Endothelial cell of umbilical vein (primary cell): ENCODE measurements at regions not wholly inside any gene's neighbourhood (a gene's known extent, or its start where the extent isn't known, plus 50 kb on each side); places are given as distances from the start of the nearest gene placed in this dataset.

Experiments
- BruUV-seq: library from RNA; stranded (reverse); fragments of 400-500 nt; replicated peaks from 2 replicates; lab custom pipeline; 2021; lab: Mats Ljungman, UMichigan
- CTCF ChIA-PET: fragments of 300-600, 350-600 bp; sonication (Branson Sonifier 250); formaldehyde crosslinking; loops from one replicate; lab custom pipeline; 2021; ENCODE audit warnings: antibody characterized with exemption, inconsistent platforms; lab: Charles Lee
- POLR2A ChIA-PET: fragments of 300-600, 350-600 bp; sonication (Branson Sonifier 250); formaldehyde crosslinking; loops from one replicate; lab custom pipeline; 2021; ENCODE audit warnings: antibody characterized with exemption, inconsistent platforms; lab: Charles Lee
- DNase-seq: peaks from one replicate; pipeline ENCODE4 v3.0.0-alpha.2; 2011; ENCODE audit warnings: low read depth, low spot score
- FAIRE-seq: peaks from 2 replicates; lab custom pipeline; 2011; peaks lifted over from hg19 to GRCh38; lab: Jason Lieb, UNC
- H2AFZ ChIP-seq: 2 replicates; pipeline ENCODE4 v1.6.0; 2012; ENCODE audit warnings: low read depth, low read length, control low read depth, inconsistent platforms
- H3K27ac ChIP-seq: 2 replicates; pipeline ENCODE4 v1.5.1; 2011; ENCODE audit warnings: low read depth, mild to moderate bottlenecking, control low read depth, low read length, moderate library complexity; ENCODE audit not compliant: insufficient read depth
- H3K27me3 ChIP-seq, 2 experiments: 2 replicates each; pipeline versions ENCODE4 v1.6.0 to v1.6.1; 2011; ENCODE audit warnings: low read length in 2 of 2, mixed read lengths in 1 of 2; ENCODE audit not compliant: control insufficient read depth in 2 of 2, insufficient read depth in 2 of 2
- H3K36me3 ChIP-seq, 2 experiments: 2 replicates in 1 of 2; 3 replicates in 1 of 2; pipeline ENCODE4 v1.5.1; 2011; ENCODE audit warnings: low read length in 2 of 2, mild to moderate bottlenecking in 1 of 2, moderate library complexity in 1 of 2; ENCODE audit not compliant: control insufficient read depth in 2 of 2, insufficient read depth in 2 of 2; ENCODE audit errors: extremely low read depth in 1 of 2
- H3K4me1 ChIP-seq: 3 replicates; pipeline ENCODE4 v1.5.1; 2011; ENCODE audit warnings: mild to moderate bottlenecking, low read length; ENCODE audit not compliant: control insufficient read depth, insufficient read depth; ENCODE audit errors: extremely low read depth
- H3K4me2 ChIP-seq: 2 replicates; pipeline ENCODE4 v1.6.1; 2011; ENCODE audit warnings: low read length, control low read depth, mixed read lengths; ENCODE audit not compliant: insufficient read depth
- H3K4me3 ChIP-seq, 3 experiments: fragments of 200-600 bp in 1 of 3; sonication (generic), shearing (Covaris generic) in 1 of 3; replicated peaks in 1 of 3; 2 replicates each; pipeline ENCODE4 v1.5.1; 2011 to 2016; ENCODE audit warnings: control low read depth in 3 of 3, low read length in 3 of 3, mild to moderate bottlenecking in 2 of 3, inconsistent platforms in 1 of 3, low read depth in 1 of 3, moderate library complexity in 1 of 3; ENCODE audit not compliant: insufficient read depth in 1 of 3
- H3K79me2 ChIP-seq: 2 replicates; pipeline ENCODE4 v1.6.0; 2012; ENCODE audit warnings: low read length, inconsistent platforms; ENCODE audit not compliant: control insufficient read depth, insufficient read depth
- H3K9ac ChIP-seq: replicated peaks from 2 replicates; pipeline ENCODE3; 2011; ENCODE audit warnings: low read length, control low read depth; ENCODE audit not compliant: insufficient read depth; ENCODE audit errors: extremely low read depth
- H3K9me1 ChIP-seq: replicated peaks from 3 replicates; pipeline ENCODE4 v1.6.0; 2011; ENCODE audit warnings: mild to moderate bottlenecking, low read length; ENCODE audit not compliant: control insufficient read depth, insufficient read depth; ENCODE audit errors: extremely low read depth
- H3K9me3 ChIP-seq: replicated peaks from 2 replicates; pipeline ENCODE4 v1.5.1; 2012; ENCODE audit warnings: low read length, inconsistent platforms; ENCODE audit not compliant: control insufficient read depth, insufficient read depth
- H4K20me1 ChIP-seq: replicated peaks from 2 replicates; pipeline ENCODE3; 2011; ENCODE audit warnings: mild to moderate bottlenecking, low read length; ENCODE audit not compliant: control insufficient read depth, insufficient read depth; ENCODE audit errors: extremely low read depth
- EZH2 ChIP-seq: IDR thresholded peaks from 2 replicates; pipeline ENCODE4 v1.6.1; 2012; ENCODE audit warnings: borderline replicate concordance, low read depth, mild to moderate bottlenecking, moderate library complexity, low read length, inconsistent platforms; ENCODE audit not compliant: severe bottlenecking
- FOS ChIP-seq: IDR thresholded peaks from 2 replicates; pipeline ENCODE4 v1.6.1; 2011; ENCODE audit warnings: mild to moderate bottlenecking, low read length, moderate library complexity, borderline replicate concordance; ENCODE audit not compliant: insufficient read depth
- GATA2 ChIP-seq: IDR thresholded peaks from 2 replicates; pipeline ENCODE4 v1.7.0; 2011; ENCODE audit warnings: low read depth, mild to moderate bottlenecking, moderate library complexity, mixed read lengths, low read length; ENCODE audit not compliant: insufficient read length, insufficient read depth
- JUN ChIP-seq: IDR thresholded peaks from 2 replicates; pipeline ENCODE4 v1.6.1; 2011; ENCODE audit warnings: borderline replicate concordance, low read depth; ENCODE audit not compliant: insufficient read length, insufficient read depth
- MYC ChIP-seq: IDR thresholded peaks from one replicate; pipeline ENCODE4 v1.6.1; 2011; ENCODE audit warnings: mild to moderate bottlenecking, low read depth, low read length
- POLR2A ChIP-seq: IDR thresholded peaks from 2 replicates; pipeline ENCODE4 v1.6.1; 2012; ENCODE audit warnings: low read depth, mild to moderate bottlenecking, control low read depth, low read length
- POLR2AphosphoS5 ChIP-seq: IDR thresholded peaks from 2 replicates; pipeline ENCODE4 v1.6.1; 2012; ENCODE audit warnings: low read depth, mild to moderate bottlenecking, control low read depth, low read length, moderate library complexity; ENCODE audit not compliant: insufficient read depth
- dilution Hi-C: fragments of 300-500 bp; cut with MboI; formaldehyde crosslinking; loops from one replicate; pipeline ENCODE4 v1.15.0; 2019; ENCODE audit warnings: low sequenced_read_pairs; ENCODE audit not compliant: extremely low pct_ligation_motif_present
- intact Hi-C: fragments of 100-400 bp; cut with micrococcal nuclease; formaldehyde crosslinking; loops from one replicate; pipeline ENCODE4 v1.10.0; 2022
- TF ChIP-seq, protein P1 (sequence below): IDR thresholded peaks from 2 replicates; pipeline ENCODE4 v1.6.1; 2011; ENCODE audit not compliant: insufficient read depth, insufficient read length
- TF ChIP-seq, protein P2 (sequence below), 2 donors: IDR thresholded peaks; 1 replicate in 1 of 2; 2 replicates in 1 of 2; pipeline ENCODE4 v1.5.1; 2011; ENCODE audit warnings: low read length in 2 of 2, mild to moderate bottlenecking in 2 of 2, moderate library complexity in 2 of 2, control low read depth in 1 of 2, inconsistent platforms in 1 of 2, low read depth in 1 of 2; ENCODE audit not compliant: insufficient read depth in 1 of 2; ENCODE audit errors: extremely low read depth in 1 of 2

DNA sequence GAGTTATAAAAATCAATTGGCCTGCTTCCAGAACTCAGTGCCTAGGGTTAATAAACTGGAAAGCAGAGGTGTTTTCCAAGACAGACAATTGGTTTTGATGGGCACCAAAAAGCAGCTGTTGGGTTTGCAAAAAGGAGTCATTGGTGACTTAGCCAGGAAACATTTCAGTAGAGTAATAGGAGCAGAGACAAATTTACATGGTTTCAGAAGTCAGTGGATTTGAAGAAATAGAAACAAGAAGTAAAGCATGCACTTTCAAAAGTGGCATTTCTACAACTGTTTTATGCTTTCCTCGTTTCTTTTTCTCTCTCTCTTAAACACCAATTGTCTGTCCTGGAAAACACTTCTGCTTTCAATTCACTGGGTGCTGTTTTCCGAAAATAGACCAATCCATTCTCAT, 87.8 kb downstream of the GLUL start:
- intact Hi-C loops, result no loop called here
- DNase-seq (no peak), FAIRE-seq (no peak)
- Histone ChIP-seq H3K27ac (no peak overlapping the region), H3K36me3 (no peaks in the 10 kb centered on the region), H2AFZ (no peak overlapping the region), H3K9me3 (no peaks in the 10 kb centered on the region), H4K20me1 (no peaks in the 10 kb centered on the region), H3K4me1 (no peaks in the 10 kb centered on the region), H3K4me2 (no peak overlapping the region), H3K9ac (no peak overlapping the region), H3K4me3 (no peak overlapping the region), H3K9me1 (no peaks in the 10 kb centered on the region), H3K27me3 (no peaks in the 10 kb centered on the region), H3K79me2 (no peaks in the 10 kb centered on the region)
- POLR2A ChIA-PET, result no interaction called here
- CTCF ChIA-PET, result no interaction called here
- dilution Hi-C loops, result no loop called here
- TF ChIP-seq POLR2AphosphoS5 (no peak), EZH2 (no peak), JUN (no peak), MYC (no peak)
- TF ChIP-seq, protein P1, sequence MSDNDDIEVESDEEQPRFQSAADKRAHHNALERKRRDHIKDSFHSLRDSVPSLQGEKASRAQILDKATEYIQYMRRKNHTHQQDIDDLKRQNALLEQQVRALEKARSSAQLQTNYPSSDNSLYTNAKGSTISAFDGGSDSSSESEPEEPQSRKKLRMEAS, result no peak
- no TSS peak for BruUV-seq

DNA sequence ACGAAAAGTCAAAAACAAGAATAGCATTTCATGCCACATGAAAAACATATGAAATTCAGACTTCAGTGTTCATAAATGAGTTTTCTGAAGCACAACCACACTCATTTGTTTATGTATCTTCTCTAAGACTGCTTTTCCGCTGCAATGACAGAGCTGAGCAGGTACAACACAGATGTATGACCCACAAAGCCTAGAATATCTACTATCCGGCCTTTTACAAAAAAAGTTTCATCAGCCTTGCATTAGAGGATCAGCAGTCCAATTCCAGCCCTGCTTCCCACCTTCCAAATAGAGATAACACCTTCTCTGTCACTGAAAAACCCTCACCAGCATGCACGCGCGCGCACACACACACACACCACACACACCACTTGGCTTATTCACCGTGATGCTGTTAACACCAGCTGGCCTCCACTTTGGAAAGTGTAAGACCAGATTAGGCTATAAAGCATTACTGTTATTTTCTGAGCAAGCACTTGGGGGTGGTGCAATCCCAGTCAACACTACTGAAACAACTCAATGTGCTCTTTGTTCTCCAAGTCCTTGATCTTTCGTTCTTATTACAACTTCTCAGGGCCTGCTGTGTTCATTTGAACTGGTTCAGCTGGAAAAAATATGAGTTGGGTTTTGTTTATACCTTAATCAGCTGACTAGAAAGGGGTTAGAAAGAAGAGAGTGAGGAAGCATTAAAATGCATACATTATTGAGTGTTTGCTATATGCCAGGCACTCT, 90.0 kb downstream of the GLUL start:
- no TSS peak for BruUV-seq
- Histone ChIP-seq H3K36me3 (no peaks in the 10 kb centered on the region), H3K4me3 (no peak overlapping the region), H4K20me1 (no peaks in the 10 kb centered on the region), H3K27me3 (no peaks in the 10 kb centered on the region), H3K9me1 (no peaks in the 10 kb centered on the region), H3K9ac (no peak overlapping the region), H3K27ac (no peak overlapping the region), H3K4me2 (no peak overlapping the region), H3K9me3 (no peaks in the 10 kb centered on the region), H2AFZ (no peak overlapping the region), H3K4me1 (no peaks in the 10 kb centered on the region), H3K79me2 (no peaks in the 10 kb centered on the region)
- intact Hi-C loops (no loop called here), dilution Hi-C loops (no loop called here)
- TF ChIP-seq JUN, result no peak
- TF ChIP-seq POLR2A, result no peak
- TF ChIP-seq POLR2AphosphoS5, result no peak
- TF ChIP-seq, protein P1, result no peak
- TF ChIP-seq EZH2, result no peak
- TF ChIP-seq, protein P2, sequence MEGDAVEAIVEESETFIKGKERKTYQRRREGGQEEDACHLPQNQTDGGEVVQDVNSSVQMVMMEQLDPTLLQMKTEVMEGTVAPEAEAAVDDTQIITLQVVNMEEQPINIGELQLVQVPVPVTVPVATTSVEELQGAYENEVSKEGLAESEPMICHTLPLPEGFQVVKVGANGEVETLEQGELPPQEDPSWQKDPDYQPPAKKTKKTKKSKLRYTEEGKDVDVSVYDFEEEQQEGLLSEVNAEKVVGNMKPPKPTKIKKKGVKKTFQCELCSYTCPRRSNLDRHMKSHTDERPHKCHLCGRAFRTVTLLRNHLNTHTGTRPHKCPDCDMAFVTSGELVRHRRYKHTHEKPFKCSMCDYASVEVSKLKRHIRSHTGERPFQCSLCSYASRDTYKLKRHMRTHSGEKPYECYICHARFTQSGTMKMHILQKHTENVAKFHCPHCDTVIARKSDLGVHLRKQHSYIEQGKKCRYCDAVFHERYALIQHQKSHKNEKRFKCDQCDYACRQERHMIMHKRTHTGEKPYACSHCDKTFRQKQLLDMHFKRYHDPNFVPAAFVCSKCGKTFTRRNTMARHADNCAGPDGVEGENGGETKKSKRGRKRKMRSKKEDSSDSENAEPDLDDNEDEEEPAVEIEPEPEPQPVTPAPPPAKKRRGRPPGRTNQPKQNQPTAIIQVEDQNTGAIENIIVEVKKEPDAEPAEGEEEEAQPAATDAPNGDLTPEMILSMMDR (IDR thresholded peaks at IDR 0.05; ENCODE audit: extremely low read depth in 1 of 2, insufficient read depth in 1 of 2, low read depth in 1 of 2, low read length in 2 of 2), result no peak
- no peak for TF ChIP-seq GATA2
- TF ChIP-seq FOS, result no peak
- TF ChIP-seq MYC, result no peak
- ChIA-PET CTCF (no interaction called here), POLR2A (no interaction called here)
- FAIRE-seq (no peak), DNase-seq (no peak)
